IMR-90 (cell line): ENCODE measurements at regions not wholly inside any gene's neighbourhood (a gene's known extent, or its start where the extent isn't known, plus 50 kb on each side); places are given as distances from the start of the nearest gene placed in this dataset.

Experiments used
- ATAC-seq: fragments of 200-7000 bp; cut with Tn5 transposase; 2 replicates; pipeline ENCODE4 v1.9.1; 2020; ENCODE audit warnings: low read depth, mild to moderate bottlenecking, moderate library complexity
- BruUV-seq: library from RNA; stranded (reverse); fragments of 400-500 nt; replicated peaks from 2 replicates; lab custom pipeline; 2021; lab: Mats Ljungman, UMichigan
- CTCF ChIA-PET: fragments of 300-600 bp; formaldehyde crosslinking; extraction: SDS; loops from one replicate; lab custom pipeline; 2021; ENCODE audit warnings: antibody characterized with exemption; lab: Yijun Ruan, JAX
- POLR2A ChIA-PET: fragments of 300-600 bp; sonication (Branson Sonifier 250); formaldehyde crosslinking; loops from one replicate; lab custom pipeline; 2022; ENCODE audit warnings: antibody characterized with exemption; ENCODE audit not compliant: unreplicated experiment; lab: Charles Lee
- DNase-seq: peaks from one replicate; pipeline ENCODE4 v3.0.0; 2013
- H2AFZ ChIP-seq: replicated peaks from 2 replicates; pipeline ENCODE3; 2013; ENCODE audit warnings: low read length, mild to moderate bottlenecking; ENCODE audit not compliant: poor library complexity
- H2AK5ac ChIP-seq: 2 replicates; pipeline ENCODE4 v1.6.1; 2013; ENCODE audit warnings: low read depth, low read length, inconsistent platforms
- H2AK9ac ChIP-seq: replicated peaks from 2 replicates; pipeline ENCODE3; 2013; ENCODE audit warnings: mild to moderate bottlenecking, low read depth, low read length, moderate library complexity; ENCODE audit not compliant: poor library complexity
- H2BK120ac ChIP-seq: 2 replicates; pipeline ENCODE4 v1.6.1; 2013; ENCODE audit warnings: low read depth, low read length, inconsistent platforms
- H2BK15ac ChIP-seq: 3 replicates; pipeline ENCODE4 v1.6.1; 2013; ENCODE audit warnings: low read depth, low read length, inconsistent platforms
- H2BK20ac ChIP-seq: 2 replicates; pipeline ENCODE4 v1.6.1; 2013; ENCODE audit warnings: low read depth, mild to moderate bottlenecking, inconsistent platforms, low read length, moderate library complexity
- H2BK5ac ChIP-seq: 2 replicates; pipeline ENCODE4 v1.6.1; 2013; ENCODE audit warnings: mild to moderate bottlenecking, low read depth, low read length, inconsistent platforms; ENCODE audit not compliant: poor library complexity, severe bottlenecking
- H3K14ac ChIP-seq: replicated peaks from 2 replicates; pipeline ENCODE4 v1.6.1; 2013; ENCODE audit warnings: low read depth, low read length, inconsistent platforms
- H3K18ac ChIP-seq: 2 replicates; pipeline ENCODE4 v1.6.1; 2013; ENCODE audit warnings: low read depth, low read length, control low read depth
- H3K23ac ChIP-seq: 2 replicates; pipeline ENCODE4 v1.6.1; 2013; ENCODE audit warnings: low read depth, low read length, inconsistent platforms
- H3K27ac ChIP-seq: 2 replicates; pipeline ENCODE4 v1.5.1; 2013; ENCODE audit warnings: mild to moderate bottlenecking, control low read depth, low read length; ENCODE audit not compliant: insufficient read depth
- H3K27me3 ChIP-seq: 2 replicates; pipeline ENCODE4 v1.6.1; 2013; ENCODE audit warnings: low read length; ENCODE audit not compliant: control insufficient read depth, insufficient read depth
- H3K36me3 ChIP-seq: 2 replicates; pipeline ENCODE4 v1.6.1; 2013; ENCODE audit warnings: low read length, mixed read lengths; ENCODE audit not compliant: control insufficient read depth, insufficient read depth
- H3K4ac ChIP-seq: 2 replicates; pipeline ENCODE4 v1.6.1; 2013; ENCODE audit warnings: low read depth, low read length, inconsistent platforms
- H3K4me1 ChIP-seq: 2 replicates; pipeline ENCODE4 v1.6.1; 2013; ENCODE audit warnings: low read length, mixed read lengths; ENCODE audit not compliant: control insufficient read depth, insufficient read depth
- H3K4me2 ChIP-seq: 2 replicates; pipeline ENCODE4 v1.6.1; 2013; ENCODE audit warnings: low read depth, mild to moderate bottlenecking, control low read depth, low read length, moderate library complexity
- H3K4me3 ChIP-seq: 2 replicates; pipeline ENCODE4 v1.5.1; 2013; ENCODE audit warnings: low read depth, mild to moderate bottlenecking, control low read depth, low read length, moderate library complexity; ENCODE audit not compliant: insufficient read depth
- H3K56ac ChIP-seq: 2 replicates; pipeline ENCODE4 v1.6.1; 2013; ENCODE audit warnings: low read length, inconsistent platforms; ENCODE audit not compliant: insufficient read depth; ENCODE audit errors: extremely low read depth
- H3K79me1 ChIP-seq, 2 experiments: 2 replicates each; pipeline ENCODE4 v1.6.1; 2013; ENCODE audit warnings: low read length in 2 of 2, inconsistent platforms in 1 of 2, low read depth in 1 of 2
- H3K9ac ChIP-seq: 2 replicates; pipeline ENCODE4 v1.6.1; 2013; ENCODE audit warnings: low read depth, low read length, control low read depth
- H3K9me1 ChIP-seq: 2 replicates; pipeline ENCODE4 v1.6.1; 2013; ENCODE audit warnings: low read length, inconsistent platforms; ENCODE audit not compliant: insufficient read depth
- H3K9me3 ChIP-seq: 2 replicates; pipeline ENCODE4 v1.6.1; 2013; ENCODE audit warnings: low read length; ENCODE audit not compliant: control insufficient read depth, insufficient read depth
- H4K20me1 ChIP-seq: 2 replicates; pipeline ENCODE4 v1.6.1; 2013; ENCODE audit warnings: low read length, inconsistent platforms; ENCODE audit not compliant: insufficient read depth
- H4K5ac ChIP-seq: 2 replicates; pipeline ENCODE4 v1.6.1; 2013; ENCODE audit warnings: mild to moderate bottlenecking, low read depth, low read length, control low read depth
- H4K8ac ChIP-seq, 2 experiments: 2 replicates each; pipeline ENCODE4 v1.6.1; 2013; ENCODE audit warnings: low read depth in 2 of 2, low read length in 2 of 2, control low read depth in 1 of 2, inconsistent platforms in 1 of 2
- H4K91ac ChIP-seq: 2 replicates; pipeline ENCODE4 v1.6.1; 2013; ENCODE audit warnings: low read depth, low read length, inconsistent platforms; ENCODE audit not compliant: insufficient read depth
- BHLHE40 ChIP-seq: fragments of 150-350 bp; IDR thresholded peaks from 2 replicates; pipeline ENCODE4 v1.6.1; 2016; ENCODE audit warnings: mild to moderate bottlenecking, low read depth, low read length
- CHD1 ChIP-seq: IDR thresholded peaks from 2 replicates; pipeline ENCODE4 v1.6.1; 2012; ENCODE audit warnings: low read depth, low read length, improper control_type of control experiment
- FOS ChIP-seq: fragments of 150-350 bp; IDR thresholded peaks from 2 replicates; pipeline ENCODE4 v1.6.1; 2016; ENCODE audit warnings: low read depth, low read length
- RCOR1 ChIP-seq: IDR thresholded peaks from 2 replicates; pipeline ENCODE4 v1.6.1; 2012; ENCODE audit warnings: mild to moderate bottlenecking, low read length, improper control_type of control experiment; ENCODE audit not compliant: insufficient replicate concordance
- WGBS, 2 experiments: methylation state at CpG; one replicate each; pipeline versions ENCODE4 v1.1.5 to v1.1.7; 2013; ENCODE audit warnings: missing lambda C conversion rate in 2 of 2; ENCODE audit not compliant: insufficient read length in 1 of 2; ENCODE audit errors: extremely low coverage in 2 of 2; 5-methylcytosine and 5-hydroxymethylcytosine counted together
- dilution Hi-C: fragments of 300-500 bp; cut with HindIII; formaldehyde crosslinking; loops from one replicate; pipeline ENCODE4 v1.14.3; 2018; ENCODE audit warnings: low sequenced_read_pairs; ENCODE audit not compliant: unreplicated experiment
- in situ Hi-C: fragments of 300-500 bp; cut with MboI; formaldehyde crosslinking; loops from 3 replicates; pipeline ENCODE4 v1.14.3; 2019; ENCODE audit warnings: low sequenced_read_pairs, inconsistent platforms, mixed read lengths
- intact Hi-C: fragments of 100-400 bp; cut with micrococcal nuclease; formaldehyde crosslinking; loops from 2 replicates; pipeline ENCODE4 v1.10.0; 2022
- TF ChIP-seq, protein P1 (sequence below): fragments of 150-350 bp; IDR thresholded peaks from 2 replicates; pipeline ENCODE4 v1.6.1; 2016; ENCODE audit warnings: low read depth, mild to moderate bottlenecking, low read length, moderate library complexity, borderline replicate concordance
- TF ChIP-seq, protein P2 (sequence below): fragments of 150-350 bp; IDR thresholded peaks from 2 replicates; pipeline ENCODE4 v1.6.1; 2017; ENCODE audit warnings: mild to moderate bottlenecking, antibody characterized with exemption, low read length, low read depth
- TF ChIP-seq, protein P3 (sequence below): conservative IDR thresholded peaks from 2 replicates; pipeline ENCODE4 v1.5.1; 2012; ENCODE audit warnings: mild to moderate bottlenecking, low read depth, low read length, improper control_type of control experiment

DNA sequence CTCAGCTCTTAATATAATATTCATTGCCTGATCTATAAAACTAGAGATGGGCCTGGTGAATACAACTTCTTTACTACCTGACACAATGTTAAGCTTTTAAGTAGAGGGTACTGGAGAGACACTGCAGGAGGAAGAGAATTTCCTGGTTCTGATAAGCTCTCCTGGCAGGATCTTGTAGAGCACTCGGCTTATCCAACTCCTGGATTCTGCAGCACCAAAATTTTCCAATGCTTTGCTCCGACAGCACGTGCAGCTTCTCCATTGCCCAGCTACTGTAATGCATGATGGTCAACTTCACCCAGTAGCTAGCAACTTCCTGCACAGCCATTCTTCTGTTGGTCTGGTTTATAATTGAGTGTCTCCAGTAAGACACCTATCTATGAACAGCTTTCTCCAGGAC lies 686.2 kb upstream of the BOD1L1 start:
- dilution Hi-C loops (no loop called here), intact Hi-C loops (no loop called here), in situ Hi-C loops (no loop called here)
- Histone ChIP-seq H3K23ac (no peak overlapping the region), H3K27ac (no peak overlapping the region), H3K18ac (no peak overlapping the region), H3K79me1 (no peaks in the 10 kb centered on the region), H3K9me1 (no peaks in the 10 kb centered on the region), H3K4me3 (no peak overlapping the region), H4K8ac (no peak overlapping the region), H3K36me3 (no peaks in the 10 kb centered on the region), H2BK5ac (no peak overlapping the region), H3K56ac (no peak overlapping the region), H2BK120ac (no peak overlapping the region), H3K9me3 (no peaks in the 10 kb centered on the region), H2AK5ac (no peak overlapping the region), H4K20me1 (no peaks in the 10 kb centered on the region), H2BK15ac (no peak overlapping the region), H3K4me2 (no peak overlapping the region), H3K4ac (no peak overlapping the region), H4K5ac (no peak overlapping the region), H3K27me3 (no peaks in the 10 kb centered on the region), H3K4me1 (no peaks in the 10 kb centered on the region), H2AFZ (no peak overlapping the region), H3K9ac (no peak overlapping the region), H3K14ac (no peak overlapping the region), H2AK9ac (no peak overlapping the region), H4K91ac (no peak overlapping the region), H2BK20ac (no peak overlapping the region)
- TF ChIP-seq FOS = no peak
- TF ChIP-seq, protein P1, sequence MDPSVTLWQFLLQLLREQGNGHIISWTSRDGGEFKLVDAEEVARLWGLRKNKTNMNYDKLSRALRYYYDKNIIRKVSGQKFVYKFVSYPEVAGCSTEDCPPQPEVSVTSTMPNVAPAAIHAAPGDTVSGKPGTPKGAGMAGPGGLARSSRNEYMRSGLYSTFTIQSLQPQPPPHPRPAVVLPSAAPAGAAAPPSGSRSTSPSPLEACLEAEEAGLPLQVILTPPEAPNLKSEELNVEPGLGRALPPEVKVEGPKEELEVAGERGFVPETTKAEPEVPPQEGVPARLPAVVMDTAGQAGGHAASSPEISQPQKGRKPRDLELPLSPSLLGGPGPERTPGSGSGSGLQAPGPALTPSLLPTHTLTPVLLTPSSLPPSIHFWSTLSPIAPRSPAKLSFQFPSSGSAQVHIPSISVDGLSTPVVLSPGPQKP = no peak
- TF ChIP-seq, protein P2, sequence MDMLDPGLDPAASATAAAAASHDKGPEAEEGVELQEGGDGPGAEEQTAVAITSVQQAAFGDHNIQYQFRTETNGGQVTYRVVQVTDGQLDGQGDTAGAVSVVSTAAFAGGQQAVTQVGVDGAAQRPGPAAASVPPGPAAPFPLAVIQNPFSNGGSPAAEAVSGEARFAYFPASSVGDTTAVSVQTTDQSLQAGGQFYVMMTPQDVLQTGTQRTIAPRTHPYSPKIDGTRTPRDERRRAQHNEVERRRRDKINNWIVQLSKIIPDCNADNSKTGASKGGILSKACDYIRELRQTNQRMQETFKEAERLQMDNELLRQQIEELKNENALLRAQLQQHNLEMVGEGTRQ = no peak
- TF ChIP-seq, protein P3, sequence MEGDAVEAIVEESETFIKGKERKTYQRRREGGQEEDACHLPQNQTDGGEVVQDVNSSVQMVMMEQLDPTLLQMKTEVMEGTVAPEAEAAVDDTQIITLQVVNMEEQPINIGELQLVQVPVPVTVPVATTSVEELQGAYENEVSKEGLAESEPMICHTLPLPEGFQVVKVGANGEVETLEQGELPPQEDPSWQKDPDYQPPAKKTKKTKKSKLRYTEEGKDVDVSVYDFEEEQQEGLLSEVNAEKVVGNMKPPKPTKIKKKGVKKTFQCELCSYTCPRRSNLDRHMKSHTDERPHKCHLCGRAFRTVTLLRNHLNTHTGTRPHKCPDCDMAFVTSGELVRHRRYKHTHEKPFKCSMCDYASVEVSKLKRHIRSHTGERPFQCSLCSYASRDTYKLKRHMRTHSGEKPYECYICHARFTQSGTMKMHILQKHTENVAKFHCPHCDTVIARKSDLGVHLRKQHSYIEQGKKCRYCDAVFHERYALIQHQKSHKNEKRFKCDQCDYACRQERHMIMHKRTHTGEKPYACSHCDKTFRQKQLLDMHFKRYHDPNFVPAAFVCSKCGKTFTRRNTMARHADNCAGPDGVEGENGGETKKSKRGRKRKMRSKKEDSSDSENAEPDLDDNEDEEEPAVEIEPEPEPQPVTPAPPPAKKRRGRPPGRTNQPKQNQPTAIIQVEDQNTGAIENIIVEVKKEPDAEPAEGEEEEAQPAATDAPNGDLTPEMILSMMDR = no peak
- TF ChIP-seq CHD1 = no peak
- no peak for TF ChIP-seq RCOR1
- TF ChIP-seq BHLHE40 = no peak
- WGBS, 2 experiments = no CpG with 5 or more reads among the region's 3 CpGs
- no TSS peak for BruUV-seq
- POLR2A ChIA-PET = no interaction called here
- ATAC-seq (no peak), DNase-seq (no peak)
- CTCF ChIA-PET = no interaction called here
